ENCODE measurements at regions not wholly inside any gene's neighbourhood (a gene's known extent, or its start where the extent isn't known, plus 50 kb on each side); places are given as distances from the start of the nearest gene placed in this dataset.

DNA sequence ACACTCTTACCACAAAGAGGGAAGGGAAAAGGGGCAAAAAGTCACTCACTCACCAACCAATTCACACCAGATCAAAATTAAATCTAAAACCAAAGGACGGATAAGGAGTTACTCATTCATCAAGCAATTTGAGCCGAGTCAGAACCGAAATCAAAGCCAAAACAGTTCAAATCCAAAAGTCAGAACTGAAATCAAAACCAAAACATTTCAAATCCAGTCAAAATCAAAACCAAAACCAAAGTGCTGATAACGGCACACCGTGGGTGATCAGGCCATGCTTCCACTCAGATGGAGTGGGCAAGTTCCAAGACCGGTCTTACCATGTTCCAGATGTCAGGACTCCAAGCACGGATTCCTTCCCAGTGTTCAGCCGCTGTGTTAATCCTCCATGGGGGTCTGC is 139.5 kb downstream of the SLC38A6 start:
- H3K27me3 ChIP-seq (replicated peaks in 1 of 4; ENCODE audit: control insufficient read depth in 3 of 4, extremely low read depth in 1 of 4, insufficient read depth in 3 of 4, low read length in 3 of 4) = no peaks in the 10 kb centered on the region
- peaks cover 0 to 6% (median 0%) of the 10 kb centered on the region in 4 experiments; a peak in 1 of 8 replicates for H3K36me3 ChIP-seq (ENCODE audit: control insufficient read depth in 2 of 4, insufficient read depth in 4 of 4, low read length in 3 of 4)
- peak overlapping the region; percentile 71; the same call in 1 of the 2 replicates for H2BK5ac ChIP-seq (ENCODE audit: low read depth, low read length)
- H3K18ac ChIP-seq (ENCODE audit: extremely low read depth, low read length) = no peak overlapping the region; the same call in 1 of the 2 replicates
- no peak overlapping the region for H4K5ac ChIP-seq (ENCODE audit: insufficient read length, low read depth, low read length)
- H2BK12ac ChIP-seq (ENCODE audit: low read depth, low read length) = peak overlapping the region; percentile 94; the same call in 1 of the 2 replicates
- ChIA-PET CTCF (ENCODE audit: partially characterized antibody) (no interaction called here), POLR2A (ENCODE audit: partially characterized antibody) (no interaction called here)
- no peak overlapping the region for H3K27ac ChIP-seq (ENCODE audit: low read depth, low read length)
- H4K91ac ChIP-seq (replicated peaks; ENCODE audit: insufficient read length, low read length) = no peak overlapping the region
- peak overlapping the region; percentile 98 for H2BK20ac ChIP-seq (ENCODE audit: low read length)
- H3K23me2 ChIP-seq (ENCODE audit: low read depth, low read length) = no peaks in the 10 kb centered on the region
- no peak overlapping the region for H2BK120ac ChIP-seq (replicated peaks; ENCODE audit: low read depth, low read length)
- H3K9me3 ChIP-seq (ENCODE audit: insufficient read depth in 2 of 2, low read depth in 1 of 2, low read length in 1 of 2) = peaks cover 8 to 18% of the 10 kb centered on the region in 2 experiments
- H3K79me2 ChIP-seq (ENCODE audit: control insufficient read depth in 1 of 2, insufficient read depth in 2 of 2, low read length in 2 of 2) = no peaks in the 10 kb centered on the region
- no peak overlapping the region for H3K14ac ChIP-seq (ENCODE audit: insufficient read length)
- no peak overlapping the region for H3K4ac ChIP-seq (replicated peaks; ENCODE audit: insufficient read length, low read depth, low read length)
- H3K79me1 ChIP-seq (ENCODE audit: low read depth, low read length) = no peaks in the 10 kb centered on the region
- peaks cover 0 to 7% (median under 1%) of the 10 kb centered on the region in 4 experiments; a peak in 4 of 7 replicates for H3K4me1 ChIP-seq (replicated peaks in 1 of 4; ENCODE audit: control insufficient read depth in 3 of 4, insufficient read depth in 4 of 4, low read length in 3 of 4)
- 94% methylated on average over 8 of the region's 8 CpGs; no CpG with 5 or more reads in 1 of the 2 experiments for WGBS, 2 experiments (ENCODE audit: extremely low coverage in 1 of 2, insufficient coverage in 1 of 2, insufficient read length in 1 of 2, insufficient replicate concordance in 2 of 2, low coverage in 1 of 2, low lambda C conversion rate in 2 of 2, missing lambda C conversion rate in 1 of 2)
- DNase-seq (ENCODE audit: low read depth in 1 of 2, low spot score in 2 of 2) (no peak), FAIRE-seq (no peak)
- no peak overlapping the region for H3K9ac ChIP-seq (replicated peaks in 1 of 4; ENCODE audit: extremely low read depth in 1 of 4, low read depth in 3 of 4, low read length in 3 of 4)
- H2AFZ ChIP-seq (ENCODE audit: low read length) = no peak overlapping the region
- H3K23ac ChIP-seq (ENCODE audit: insufficient read length) = no peak overlapping the region
- H3K4me2 ChIP-seq (ENCODE audit: insufficient read depth in 1 of 2, low read depth in 2 of 2, low read length in 2 of 2) = no peak overlapping the region
- H2AK5ac ChIP-seq (ENCODE audit: low read depth, low read length) = no peak overlapping the region
- H3K4me3 ChIP-seq (ENCODE audit: extremely low read depth in 1 of 4, insufficient read depth in 2 of 4, low read depth in 3 of 4, low read length in 4 of 4) = no peak overlapping the region
- no peak overlapping the region for H4K8ac ChIP-seq (ENCODE audit: extremely low read depth, insufficient read depth, low read length)
- no peak overlapping the region for H3K56ac ChIP-seq (replicated peaks; ENCODE audit: insufficient read length, low read depth, low read length)
- H2BK15ac ChIP-seq (ENCODE audit: low read length) = peak overlapping the region; percentile 53; the same call in 1 of the 2 replicates
- no peaks in the 10 kb centered on the region for H4K20me1 ChIP-seq (replicated peaks in 1 of 2; ENCODE audit: control insufficient read depth in 1 of 2, insufficient read depth in 2 of 2, low read length in 2 of 2)
- TF ChIP-seq KDM1A (IDR thresholded peaks at IDR 0.05; ENCODE audit: borderline replicate concordance, low read length) = no peak
- no peak for TF ChIP-seq TAF7 (optimal IDR thresholded peaks at IDR 0.05; ENCODE audit: borderline replicate concordance, low read depth, low read length)
- TF ChIP-seq JUND (IDR thresholded peaks at IDR 0.05; ENCODE audit: low read length) = no peak
- no peak for TF ChIP-seq FOSL1 (IDR thresholded peaks at IDR 0.05; ENCODE audit: insufficient read depth, low read depth, low read length)
- no peak for TF ChIP-seq RBBP5 (IDR thresholded peaks at IDR 0.05; ENCODE audit: borderline replicate concordance, low read depth, low read length)
- TF ChIP-seq, protein P1, sequence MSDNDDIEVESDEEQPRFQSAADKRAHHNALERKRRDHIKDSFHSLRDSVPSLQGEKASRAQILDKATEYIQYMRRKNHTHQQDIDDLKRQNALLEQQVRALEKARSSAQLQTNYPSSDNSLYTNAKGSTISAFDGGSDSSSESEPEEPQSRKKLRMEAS (IDR thresholded peaks at IDR 0.05) = no peak
- TF ChIP-seq, protein P2, sequence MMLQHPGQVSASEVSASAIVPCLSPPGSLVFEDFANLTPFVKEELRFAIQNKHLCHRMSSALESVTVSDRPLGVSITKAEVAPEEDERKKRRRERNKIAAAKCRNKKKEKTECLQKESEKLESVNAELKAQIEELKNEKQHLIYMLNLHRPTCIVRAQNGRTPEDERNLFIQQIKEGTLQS (IDR thresholded peaks at IDR 0.05; ENCODE audit: insufficient read depth, low read depth, low read length) = no peak
- TF ChIP-seq RNF2 (IDR thresholded peaks at IDR 0.05; ENCODE audit: borderline replicate concordance, low read depth, low read length, missing control alignments, poor library complexity, severe bottlenecking) = no peak
- TF ChIP-seq CREB1 (IDR thresholded peaks at IDR 0.05) = no peak
- no peak for TF ChIP-seq GTF2F1 (IDR thresholded peaks at IDR 0.05; ENCODE audit: borderline replicate concordance, low read depth, low read length)
- TF ChIP-seq RAD21 (IDR thresholded peaks at IDR 0.05 in 1 of 2, conservative IDR thresholded peaks at IDR 0.05 in 1 of 2; ENCODE audit: low read depth in 2 of 2, low read length in 2 of 2) = no peak
- no peak for TF ChIP-seq POU5F1 (IDR thresholded peaks at IDR 0.05; ENCODE audit: low read depth, low read length)
